Calu3 (cell line): ENCODE measurements at regions not wholly inside any gene's neighbourhood (a gene's known extent, or its start where the extent isn't known, plus 50 kb on each side); places are given as distances from the start of the nearest gene placed in this dataset.

Experiments used
- BruUV-seq: library from RNA; stranded (reverse); fragments of 400-500 nt; replicated peaks from 2 replicates; lab custom pipeline; 2021; lab: Mats Ljungman, UMichigan
- CTCF ChIA-PET: fragments of 300-600 bp; sonication (Branson Sonifier 250); formaldehyde crosslinking; loops from one replicate; lab custom pipeline; 2022; ENCODE audit warnings: antibody characterized with exemption; lab: Charles Lee
- DNase-seq: peaks from one replicate; pipeline ENCODE4 v3.0.0; 2022
- H3K27ac Mint-ChIP-seq: one replicate; pipeline ENCODE4 v1.8.0; 2022; ENCODE audit warnings: mixed read lengths; ENCODE audit not compliant: unreplicated experiment
- H3K27me3 Mint-ChIP-seq: one replicate; pipeline ENCODE4 v1.8.0; 2022; ENCODE audit warnings: mixed read lengths; ENCODE audit not compliant: unreplicated experiment
- H3K36me3 Mint-ChIP-seq: one replicate; pipeline ENCODE4 v1.8.0; 2022; ENCODE audit warnings: mild to moderate bottlenecking, moderate library complexity, mixed read lengths; ENCODE audit not compliant: insufficient read depth, unreplicated experiment
- H3K4me1 Mint-ChIP-seq: one replicate; pipeline ENCODE4 v1.8.0; 2022; ENCODE audit warnings: mild to moderate bottlenecking, low read depth, mixed read lengths; ENCODE audit not compliant: unreplicated experiment
- H3K4me3 Mint-ChIP-seq: one replicate; pipeline ENCODE4 v1.8.0; 2022; ENCODE audit warnings: mild to moderate bottlenecking, low read depth, moderate library complexity, mixed read lengths; ENCODE audit not compliant: unreplicated experiment
- H3K9me3 Mint-ChIP-seq: one replicate; pipeline ENCODE4 v1.8.0; 2022; ENCODE audit warnings: low read depth, mixed read lengths; ENCODE audit not compliant: unreplicated experiment
- CTCF ChIP-seq: fragments of 200-600 bp; IDR thresholded peaks from one replicate; pipeline ENCODE4 v1.8.0; 2022; ENCODE audit warnings: antibody characterized with exemption; ENCODE audit not compliant: unreplicated experiment
- intact Hi-C: fragments of 100-400 bp; cut with micrococcal nuclease; formaldehyde crosslinking; loops from one replicate; pipeline ENCODE4 v1.10.0; 2022; ENCODE audit not compliant: unreplicated experiment

GRCh38 chr10:33899578-33900531, 565.4 kb upstream of the NRP1 start:
- TF ChIP-seq CTCF, result no peak
- BruUV-seq, result no TSS peak
- Mint-ChIP-seq H3K27ac (no peak overlapping the region), H3K36me3 (no peaks in the 10 kb centered on the region), H3K4me1 (no peaks in the 10 kb centered on the region), H3K27me3 (no peaks in the 10 kb centered on the region), H3K4me3 (no peak overlapping the region), H3K9me3 (peaks cover 7% of the 10 kb centered on the region)
- DNase-seq, result no peak
- intact Hi-C loops, result no loop called here
- CTCF ChIA-PET, result interaction anchor here (0.6 to 1.4 kb wide), 2 partner anchors 16 to 31 kb away, joined by 4 read pairs; no protein-coding TSS in a partner anchor

GRCh38 chr10:33897291-33897752, 562.9 kb upstream of the NRP1 start:
- Mint-ChIP-seq H3K27me3 (no peaks in the 10 kb centered on the region), H3K4me3 (no peak overlapping the region), H3K9me3 (peaks cover 7% of the 10 kb centered on the region), H3K27ac (no peak overlapping the region), H3K4me1 (no peaks in the 10 kb centered on the region), H3K36me3 (no peaks in the 10 kb centered on the region)
- no TSS peak for BruUV-seq
- CTCF ChIA-PET, result no interaction called here
- DNase-seq, result no peak
- TF ChIP-seq CTCF, result no peak
- intact Hi-C loops, result no loop called here

DNA sequence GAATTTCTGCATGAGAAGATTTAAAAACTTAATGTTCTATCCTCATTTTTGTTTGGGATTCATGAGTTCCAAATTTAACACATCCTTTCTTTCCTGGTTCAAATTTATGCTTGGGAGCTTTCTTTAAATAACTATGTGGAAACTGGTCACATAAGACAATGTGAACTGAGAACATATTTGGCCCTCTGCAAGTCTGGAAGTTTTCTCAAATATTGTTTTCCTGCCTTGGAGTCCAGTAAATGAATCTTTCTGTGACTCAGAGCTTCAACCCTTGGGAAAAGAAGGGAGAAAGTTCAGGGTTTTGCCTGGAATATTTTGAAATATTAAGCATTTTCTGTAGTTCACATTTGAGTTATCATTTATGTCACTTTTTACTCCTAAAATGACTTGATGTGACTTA, 559.0 kb upstream of the NRP1 start:
- Mint-ChIP-seq H3K9me3 (peaks cover 2% of the 10 kb centered on the region), H3K27ac (no peak overlapping the region), H3K27me3 (no peaks in the 10 kb centered on the region), H3K4me1 (no peaks in the 10 kb centered on the region), H3K36me3 (no peaks in the 10 kb centered on the region), H3K4me3 (no peak overlapping the region)
- no peak for TF ChIP-seq CTCF
- intact Hi-C loops, result no loop called here
- CTCF ChIA-PET, result no interaction called here
- no peak for DNase-seq
- no TSS peak for BruUV-seq

- no peak overlapping the region for H3K27ac Mint-ChIP-seq
- no peak for DNase-seq
- CTCF ChIA-PET, result no interaction called here
Observed at GRCh38 chr10:33889371-33889770, 554.9 kb upstream of the NRP1 start.

More at GRCh38 chr10:33889371-33889770, 554.9 kb upstream of the NRP1 start:
- Mint-ChIP-seq H3K36me3 (no peaks in the 10 kb centered on the region), H3K9me3 (no peaks in the 10 kb centered on the region), H3K4me1 (no peaks in the 10 kb centered on the region), H3K27me3 (no peaks in the 10 kb centered on the region), H3K4me3 (no peak overlapping the region)
- no peak for TF ChIP-seq CTCF
- intact Hi-C loops, result no loop called here
- no TSS peak for BruUV-seq
